Hepatocyte (in vitro differentiated cells): ENCODE measurements at regions not wholly inside any gene's neighbourhood (a gene's known extent, or its start where the extent isn't known, plus 50 kb on each side); places are given as distances from the start of the nearest gene placed in this dataset.

Experiments
- CTCF ChIP-seq: fragments of 200-600 bp; sonication (generic); IDR thresholded peaks from 2 replicates; pipeline ENCODE4 v1.5.1; 2016; ENCODE audit warnings: antibody characterized with exemption, mild to moderate bottlenecking; ENCODE audit not compliant: poor library complexity
- EZH2phosphoT487 ChIP-seq: fragments of 200-600 bp; sonication (generic); IDR thresholded peaks from one replicate; pipeline ENCODE4 v1.6.1; 2018; ENCODE audit warnings: antibody characterized with exemption, mild to moderate bottlenecking, low read depth, moderate library complexity; ENCODE audit not compliant: unreplicated experiment, severe bottlenecking

DNA sequence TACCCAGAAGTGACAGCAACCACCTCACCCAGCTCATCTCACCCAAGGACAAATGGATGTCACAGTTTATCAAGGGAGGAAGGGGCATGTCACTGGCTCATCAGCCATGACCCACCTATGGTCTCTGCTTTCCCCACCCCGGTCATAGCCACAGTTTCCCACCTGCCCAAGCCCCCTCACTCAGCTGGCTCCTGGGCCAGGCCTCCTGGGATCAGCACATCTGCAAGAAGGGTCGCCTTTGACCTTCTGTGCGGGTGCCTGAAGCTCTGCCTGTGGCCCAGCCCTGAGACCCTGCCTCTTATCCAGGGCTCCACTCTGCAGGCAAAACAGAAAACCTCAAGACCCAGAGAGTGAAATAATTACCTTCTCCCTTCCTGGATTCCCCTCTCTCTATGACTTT, 236.4 kb downstream of the BUD13 start:
- TF ChIP-seq CTCF, result no peak
- no peak for TF ChIP-seq EZH2phosphoT487
